Astrocyte of the spinal cord (primary cell): ENCODE measurements at regions not wholly inside any gene's neighbourhood (a gene's known extent, or its start where the extent isn't known, plus 50 kb on each side); places are given as distances from the start of the nearest gene placed in this dataset.

Experiments used
- DNase-seq: peaks from one replicate; pipeline ENCODE4 v3.0.0; 2011; ENCODE audit warnings: low read depth, low spot score
- H3K4me3 ChIP-seq: 2 replicates; pipeline ENCODE4 v1.5.1; 2011; ENCODE audit warnings: low read depth, mild to moderate bottlenecking, low read length, moderate library complexity
- CTCF ChIP-seq: IDR thresholded peaks from 2 replicates; pipeline ENCODE4 v1.5.1; 2012; ENCODE audit warnings: low read depth, mild to moderate bottlenecking, low read length, inconsistent platforms
- in situ Hi-C: cut with HindIII; loops from 2 replicates; pipeline ENCODE4 v1.10.0; 2017; ENCODE audit warnings: low sequenced_read_pairs

- TF ChIP-seq CTCF: no peak
- in situ Hi-C loops: no loop called here
- no peak for DNase-seq
These were observed 450.5 kb downstream of the ZPLD1 start for GRCh38 chr3:102885289-102885688.

GRCh38 chr3:102887431-102887830 lies 452.6 kb downstream of the ZPLD1 start:
- H3K4me3 ChIP-seq: no peak overlapping the region
- no peak for TF ChIP-seq CTCF
- in situ Hi-C loops: no loop called here
- DNase-seq: no peak

More at GRCh38 chr3:102885289-102885688, 450.5 kb downstream of the ZPLD1 start:
- H3K4me3 ChIP-seq: no peak overlapping the region

- H3K4me3 ChIP-seq: no peak overlapping the region
- DNase-seq: peak; percentile 8
- no peak for TF ChIP-seq CTCF
- in situ Hi-C loops: no loop called here
These were observed 462.2 kb downstream of the ZPLD1 start for GRCh38 chr3:102896851-102897621.

GRCh38 chr3:102904629-102905028 lies 469.8 kb downstream of the ZPLD1 start:
- no peak for DNase-seq
- no peak for TF ChIP-seq CTCF
- in situ Hi-C loops: no loop called here
- H3K4me3 ChIP-seq: no peak overlapping the region

GRCh38 chr3:102905811-102906210 lies 471.0 kb downstream of the ZPLD1 start:
- H3K4me3 ChIP-seq: no peak overlapping the region
- TF ChIP-seq CTCF: no peak
- DNase-seq: no peak
- in situ Hi-C loops: no loop called here

GRCh38 chr3:102906818-102907217 lies 472.0 kb downstream of the ZPLD1 start:
- no peak for DNase-seq
- TF ChIP-seq CTCF: no peak
- H3K4me3 ChIP-seq: no peak overlapping the region
- in situ Hi-C loops: no loop called here
